H9 (cell line): ENCODE measurements at regions not wholly inside any gene's neighbourhood (a gene's known extent, or its start where the extent isn't known, plus 50 kb on each side); places are given as distances from the start of the nearest gene placed in this dataset.

Experiments used
- DNase-seq: peaks from one replicate; pipeline ENCODE4 v3.0.0-alpha.2; 2017
- H2AFZ ChIP-seq: one replicate; pipeline ENCODE4 v1.6.1; 2013; ENCODE audit warnings: mild to moderate bottlenecking, low read length, control low read depth, moderate library complexity
- H2AK5ac ChIP-seq: 2 replicates; pipeline ENCODE4 v1.6.1; 2013; ENCODE audit warnings: low read length, control low read depth, mixed read lengths; ENCODE audit not compliant: insufficient read length
- H2BK120ac ChIP-seq: one replicate; pipeline ENCODE4 v1.6.1; 2013; ENCODE audit warnings: low read depth, mild to moderate bottlenecking, low read length, control low read depth, inconsistent platforms; ENCODE audit not compliant: poor library complexity, severe bottlenecking
- H2BK12ac ChIP-seq: 2 replicates; pipeline ENCODE4 v1.6.1; 2013; ENCODE audit warnings: low read length, control low read depth, mixed read lengths, low read depth; ENCODE audit not compliant: insufficient read length
- H2BK15ac ChIP-seq: 2 replicates; pipeline ENCODE4 v1.6.1; 2013; ENCODE audit warnings: low read depth, low read length, control low read depth
- H2BK20ac ChIP-seq: one replicate; pipeline ENCODE4 v1.6.1; 2013; ENCODE audit warnings: low read depth, mild to moderate bottlenecking, low read length, control low read depth, inconsistent platforms; ENCODE audit not compliant: poor library complexity, severe bottlenecking
- H2BK5ac ChIP-seq: 2 replicates; pipeline ENCODE4 v1.6.1; 2013; ENCODE audit warnings: low read length, control low read depth, mixed read lengths; ENCODE audit not compliant: insufficient read length
- H3K14ac ChIP-seq: 2 replicates; pipeline ENCODE4 v1.6.1; 2013; ENCODE audit warnings: low read length, control low read depth; ENCODE audit not compliant: insufficient read depth
- H3K18ac ChIP-seq: 2 replicates; pipeline ENCODE4 v1.6.1; 2013; ENCODE audit warnings: low read depth, mild to moderate bottlenecking, mixed read lengths, low read length, control low read depth; ENCODE audit not compliant: insufficient read length
- H3K23ac ChIP-seq: 2 replicates; pipeline ENCODE4 v1.6.1; 2013; ENCODE audit warnings: low read length, control low read depth, mixed read lengths, low read depth; ENCODE audit not compliant: insufficient read length
- H3K23me2 ChIP-seq: 2 replicates; pipeline ENCODE4 v1.6.1; 2013; ENCODE audit warnings: low read depth, mild to moderate bottlenecking, mixed read lengths, low read length, control low read depth; ENCODE audit not compliant: insufficient read length, poor library complexity, severe bottlenecking
- H3K27ac ChIP-seq: 2 replicates; pipeline ENCODE4 v1.5.1; 2013; ENCODE audit warnings: low read length, control low read depth, mixed read lengths, low read depth; ENCODE audit not compliant: insufficient read length
- H3K27me3 ChIP-seq: 2 replicates; pipeline ENCODE4 v1.6.1; 2013; ENCODE audit warnings: low read length, control low read depth, inconsistent platforms; ENCODE audit not compliant: insufficient read depth
- H3K4ac ChIP-seq: 2 replicates; pipeline ENCODE4 v1.6.1; 2013; ENCODE audit warnings: low read depth, mild to moderate bottlenecking, control low read depth, inconsistent platforms, low read length, moderate library complexity
- H3K4me1 ChIP-seq: 2 replicates; pipeline ENCODE4 v1.6.1; 2013; ENCODE audit warnings: low read length, control low read depth, inconsistent platforms; ENCODE audit not compliant: insufficient read depth
- H3K4me2 ChIP-seq: 2 replicates; pipeline ENCODE4 v1.6.1; 2013; ENCODE audit warnings: low read length, control low read depth, mixed read lengths; ENCODE audit not compliant: insufficient read length, insufficient read depth
- H3K56ac ChIP-seq: 2 replicates; pipeline ENCODE4 v1.6.1; 2013; ENCODE audit warnings: low read depth, mild to moderate bottlenecking, mixed read lengths, low read length, control low read depth; ENCODE audit not compliant: insufficient read length
- H3K79me1 ChIP-seq: 2 replicates; pipeline ENCODE4 v1.6.1; 2013; ENCODE audit warnings: low read depth, mild to moderate bottlenecking, moderate library complexity, low read length, control low read depth, inconsistent platforms; ENCODE audit not compliant: insufficient read depth, poor library complexity, severe bottlenecking
- H3K79me2 ChIP-seq: 2 replicates; pipeline ENCODE4 v1.6.1; 2013; ENCODE audit warnings: low read length, control low read depth, inconsistent platforms; ENCODE audit not compliant: insufficient read depth
- H3K9ac ChIP-seq: 2 replicates; pipeline ENCODE4 v1.6.1; 2013; ENCODE audit warnings: low read length, control low read depth, mixed read lengths; ENCODE audit not compliant: insufficient read length; ENCODE audit errors: extremely low read depth
- H3K9me3 ChIP-seq: one replicate; pipeline ENCODE4 v1.6.1; 2013; ENCODE audit warnings: low read depth, low read length, inconsistent platforms; ENCODE audit not compliant: control insufficient read depth
- H3T11ph ChIP-seq: one replicate; pipeline ENCODE4 v1.6.1; 2013; ENCODE audit warnings: mild to moderate bottlenecking, low read length, control low read depth, inconsistent platforms
- H4K20me1 ChIP-seq: one replicate; pipeline ENCODE4 v1.6.1; 2013; ENCODE audit not compliant: control insufficient read depth, insufficient read length, insufficient read depth
- H4K5ac ChIP-seq: 2 replicates; pipeline ENCODE4 v1.6.1; 2013; ENCODE audit warnings: low read depth, mild to moderate bottlenecking, mixed read lengths, low read length, control low read depth; ENCODE audit not compliant: insufficient read length
- H4K8ac ChIP-seq: replicated peaks from 2 replicates; pipeline ENCODE4 v1.6.1; 2013; ENCODE audit warnings: low read length, control low read depth, mixed read lengths, low read depth; ENCODE audit not compliant: insufficient read length
- H4K91ac ChIP-seq: 2 replicates; pipeline ENCODE4 v1.6.1; 2013; ENCODE audit warnings: low read depth, mild to moderate bottlenecking, moderate library complexity, mixed read lengths, low read length, control low read depth; ENCODE audit not compliant: insufficient read length
- H3K27ac Mint-ChIP-seq, 3 experiments: 2 replicates in 2 of 3; 3 replicates in 1 of 3; pipeline ENCODE4 v1.8.0; 2020 to 2021; ENCODE audit warnings: mixed read lengths in 3 of 3, mild to moderate bottlenecking in 1 of 3, moderate library complexity in 1 of 3
- H3K27me3 Mint-ChIP-seq: 2 replicates; pipeline ENCODE4 v1.8.0; 2021; ENCODE audit warnings: low read depth, mild to moderate bottlenecking, moderate library complexity, mixed read lengths
- H3K36me3 Mint-ChIP-seq, 3 experiments: 2 replicates in 2 of 3; 3 replicates in 1 of 3; pipeline ENCODE4 v1.8.0; 2020 to 2021; ENCODE audit warnings: low read depth in 3 of 3, mixed read lengths in 3 of 3; ENCODE audit not compliant: insufficient read depth in 1 of 3
- H3K4me1 Mint-ChIP-seq, 2 experiments: 2 replicates each; pipeline ENCODE4 v1.8.0; 2020; ENCODE audit warnings: mixed read lengths in 2 of 2
- H3K4me3 Mint-ChIP-seq, 2 experiments: 2 replicates in 1 of 2; 3 replicates in 1 of 2; pipeline ENCODE4 v1.8.0; 2020 to 2021; ENCODE audit warnings: mild to moderate bottlenecking in 2 of 2, mixed read lengths in 2 of 2, moderate library complexity in 1 of 2
- H3K9me3 Mint-ChIP-seq, 2 experiments: 2 replicates in 1 of 2; 3 replicates in 1 of 2; pipeline ENCODE4 v1.8.0; 2020; ENCODE audit warnings: mild to moderate bottlenecking in 2 of 2, mixed read lengths in 2 of 2, moderate library complexity in 1 of 2
- WGBS: extraction: QIAGEN DNeasy Blood & Tissue Kit; methylation state at CpG from one replicate; pipeline ENCODE4 v1.1.7; 2013; ENCODE audit warnings: missing lambda C conversion rate, low lambda C conversion rate, mixed read lengths; ENCODE audit not compliant: insufficient read length; ENCODE audit errors: extremely low coverage; 5-methylcytosine and 5-hydroxymethylcytosine counted together
- TF ChIP-seq, protein P1 (sequence below): fragments of 200-600 bp; sonication (generic); conservative IDR thresholded peaks from 3 replicates; pipeline ENCODE4 v1.8.0; 2021; ENCODE audit warnings: antibody characterized with exemption, mild to moderate bottlenecking

DNA sequence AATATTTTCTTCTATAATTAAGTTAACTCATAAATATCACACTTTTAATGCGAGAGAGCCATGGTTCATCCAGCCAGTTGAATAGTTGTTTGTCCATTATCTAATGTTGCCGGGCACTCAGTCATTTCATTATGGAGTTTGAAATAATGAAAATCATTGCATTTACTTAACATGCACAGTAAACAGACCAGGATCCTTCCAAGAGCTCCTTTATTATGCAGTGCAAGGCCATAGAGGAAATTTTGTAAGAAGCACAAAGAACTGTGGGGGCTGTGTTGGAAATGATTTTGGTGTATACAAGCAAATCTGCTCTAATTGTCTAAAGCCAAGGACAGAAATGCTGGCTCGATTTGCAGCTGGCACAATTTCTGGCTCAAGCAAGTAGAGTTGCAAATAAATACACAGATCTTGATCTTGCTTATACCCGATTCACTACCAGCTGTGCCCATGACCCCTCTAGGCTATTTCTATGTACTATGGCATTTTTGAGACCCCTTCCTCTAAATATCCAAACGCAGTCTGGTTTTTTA lies 400.3 kb upstream of the HNRNPA3 start:
- no peak overlapping the region for H3K27ac ChIP-seq
- H3K56ac ChIP-seq, result no peak overlapping the region
- H3K4ac ChIP-seq, result no peak overlapping the region
- H2BK5ac ChIP-seq, result no peak overlapping the region
- H2BK120ac ChIP-seq, result no peak overlapping the region
- no peak overlapping the region for H4K91ac ChIP-seq
- peaks cover 7% of the 10 kb centered on the region; the same call in 1 of the 2 replicates for H3K4me1 ChIP-seq
- H3K27ac Mint-ChIP-seq, result no peak overlapping the region
- H3T11ph ChIP-seq, result no peak overlapping the region
- no peak for DNase-seq
- H2AFZ ChIP-seq, result no peak overlapping the region
- no peaks in the 10 kb centered on the region for H3K23me2 ChIP-seq
- no peak overlapping the region for H3K4me3 Mint-ChIP-seq
- no peaks in the 10 kb centered on the region for H3K79me1 ChIP-seq
- no peak overlapping the region for H2BK12ac ChIP-seq
- H3K18ac ChIP-seq, result no peak overlapping the region
- H3K27me3 ChIP-seq, result no peaks in the 10 kb centered on the region
- H4K5ac ChIP-seq, result no peak overlapping the region
- H3K9me3 Mint-ChIP-seq, result no peaks in the 10 kb centered on the region; a peak in 1 of 5 replicates
- WGBS, result no CpG with 5 or more reads among the region's 5 CpGs
- H2BK20ac ChIP-seq, result no peak overlapping the region
- no peak overlapping the region for H4K8ac ChIP-seq
- H3K4me2 ChIP-seq, result no peak overlapping the region
- no peaks in the 10 kb centered on the region for H3K36me3 Mint-ChIP-seq
- no peaks in the 10 kb centered on the region for H4K20me1 ChIP-seq
- H3K27me3 Mint-ChIP-seq, result no peaks in the 10 kb centered on the region
- no peaks in the 10 kb centered on the region for H3K79me2 ChIP-seq
- TF ChIP-seq, protein P1, sequence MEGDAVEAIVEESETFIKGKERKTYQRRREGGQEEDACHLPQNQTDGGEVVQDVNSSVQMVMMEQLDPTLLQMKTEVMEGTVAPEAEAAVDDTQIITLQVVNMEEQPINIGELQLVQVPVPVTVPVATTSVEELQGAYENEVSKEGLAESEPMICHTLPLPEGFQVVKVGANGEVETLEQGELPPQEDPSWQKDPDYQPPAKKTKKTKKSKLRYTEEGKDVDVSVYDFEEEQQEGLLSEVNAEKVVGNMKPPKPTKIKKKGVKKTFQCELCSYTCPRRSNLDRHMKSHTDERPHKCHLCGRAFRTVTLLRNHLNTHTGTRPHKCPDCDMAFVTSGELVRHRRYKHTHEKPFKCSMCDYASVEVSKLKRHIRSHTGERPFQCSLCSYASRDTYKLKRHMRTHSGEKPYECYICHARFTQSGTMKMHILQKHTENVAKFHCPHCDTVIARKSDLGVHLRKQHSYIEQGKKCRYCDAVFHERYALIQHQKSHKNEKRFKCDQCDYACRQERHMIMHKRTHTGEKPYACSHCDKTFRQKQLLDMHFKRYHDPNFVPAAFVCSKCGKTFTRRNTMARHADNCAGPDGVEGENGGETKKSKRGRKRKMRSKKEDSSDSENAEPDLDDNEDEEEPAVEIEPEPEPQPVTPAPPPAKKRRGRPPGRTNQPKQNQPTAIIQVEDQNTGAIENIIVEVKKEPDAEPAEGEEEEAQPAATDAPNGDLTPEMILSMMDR, result no peak
- H3K23ac ChIP-seq, result no peak overlapping the region
- H2BK15ac ChIP-seq, result no peak overlapping the region
- no peaks in the 10 kb centered on the region for H3K9me3 ChIP-seq
- no peak overlapping the region for H3K9ac ChIP-seq
- peaks cover 31 to 39% of the 10 kb centered on the region in 2 experiments for H3K4me1 Mint-ChIP-seq
- H2AK5ac ChIP-seq, result no peak overlapping the region
- no peak overlapping the region for H3K14ac ChIP-seq
